ENCODE measurements at regions not wholly inside any gene's neighbourhood (a gene's known extent, or its start where the extent isn't known, plus 50 kb on each side); places are given as distances from the start of the nearest gene placed in this dataset.

- TF ChIP-seq CTCF (IDR thresholded peaks at IDR 0.05) (no peak), POLR2A (IDR thresholded peaks at IDR 0.05) (no peak)
These were observed 75.8 kb downstream of the TMEM17 start for GRCh38 chr2:62430146-62430545.

Measured in uterus (tissue), 2 donors.